Neural progenitor cell (in vitro differentiated cells): ENCODE measurements at regions not wholly inside any gene's neighbourhood (a gene's known extent, or its start where the extent isn't known, plus 50 kb on each side); places are given as distances from the start of the nearest gene placed in this dataset.

Experiments used
- DNase-seq: peaks from one replicate; pipeline ENCODE4 v3.0.0-alpha.2; 2016; ENCODE audit warnings: low spot score
- H2AFZ ChIP-seq: fragments of 200-600 bp; sonication (generic); replicated peaks from 2 replicates; pipeline ENCODE4 v1.6.1; 2016; ENCODE audit warnings: antibody characterized with exemption
- H3F3A ChIP-seq: fragments of 200-600 bp; sonication (generic); 2 replicates; pipeline ENCODE4 v1.6.1; 2016; ENCODE audit warnings: antibody characterized with exemption, low read depth
- H3K27ac ChIP-seq: fragments of 200-600 bp; sonication (generic); 2 replicates; pipeline ENCODE4 v1.5.1; 2016; ENCODE audit warnings: mild to moderate bottlenecking
- H3K27me3 ChIP-seq: fragments of 200-600 bp; sonication (generic); 2 replicates; pipeline ENCODE4 v1.6.1; 2016; ENCODE audit warnings: mild to moderate bottlenecking, moderate library complexity
- H3K36me3 ChIP-seq: fragments of 200-600 bp; sonication (generic); 2 replicates; pipeline ENCODE4 v1.5.1; 2016
- H3K4me1 ChIP-seq: fragments of 200-600 bp; sonication (generic); 2 replicates; pipeline ENCODE4 v1.6.1; 2016; ENCODE audit warnings: mixed run types
- H3K4me2 ChIP-seq: fragments of 200-600 bp; sonication (generic); 2 replicates; pipeline ENCODE4 v1.6.1; 2016
- H3K4me3 ChIP-seq: fragments of 200-600 bp; sonication (generic); 2 replicates; pipeline ENCODE4 v1.5.1; 2016
- H3K79me2 ChIP-seq: fragments of 200-600 bp; sonication (generic); 2 replicates; pipeline ENCODE4 v1.6.1; 2016; ENCODE audit warnings: low read depth
- H3K9ac ChIP-seq: fragments of 200-600 bp; sonication (generic); 2 replicates; pipeline ENCODE4 v1.6.1; 2016
- H3K9me3 ChIP-seq: fragments of 200-600 bp; sonication (generic); 2 replicates; pipeline ENCODE4 v1.5.1; 2016; ENCODE audit warnings: low read depth
- H4K20me1 ChIP-seq: fragments of 200-600 bp; sonication (generic); 2 replicates; pipeline ENCODE4 v1.6.1; 2016; ENCODE audit warnings: low read depth
- H3K27ac Mint-ChIP-seq: 3 replicates; pipeline ENCODE4 v1.8.0; 2021; ENCODE audit warnings: mixed read lengths
- H3K27me3 Mint-ChIP-seq: 2 replicates; pipeline ENCODE4 v1.8.0; 2022; ENCODE audit warnings: low read depth, mild to moderate bottlenecking, inconsistent platforms, moderate library complexity, mixed read lengths; ENCODE audit not compliant: insufficient read depth
- H3K36me3 Mint-ChIP-seq: 3 replicates; pipeline ENCODE4 v1.8.0; 2021; ENCODE audit warnings: mixed read lengths
- H3K4me1 Mint-ChIP-seq: 3 replicates; pipeline ENCODE4 v1.8.0; 2021; ENCODE audit warnings: mixed read lengths
- H3K4me3 Mint-ChIP-seq: 3 replicates; pipeline ENCODE4 v1.8.0; 2021; ENCODE audit warnings: mild to moderate bottlenecking, moderate library complexity, mixed read lengths
- H3K9me3 Mint-ChIP-seq: 3 replicates; pipeline ENCODE4 v1.8.0; 2020; ENCODE audit warnings: mixed read lengths
- EZH2 ChIP-seq: fragments of 200-600 bp; sonication (generic); IDR thresholded peaks from 2 replicates; pipeline ENCODE4 v1.6.1; 2017; ENCODE audit warnings: antibody characterized with exemption, mild to moderate bottlenecking, moderate library complexity
- EZH2phosphoT487 ChIP-seq: fragments of 200-600 bp; sonication (generic); IDR thresholded peaks from 2 replicates; pipeline ENCODE4 v1.6.1; 2017; ENCODE audit warnings: antibody characterized with exemption
- TF ChIP-seq, protein P1 (sequence below): fragments of 200-600 bp; sonication (generic); IDR thresholded peaks from 2 replicates; pipeline ENCODE4 v1.5.1; 2017; ENCODE audit warnings: antibody characterized with exemption, mild to moderate bottlenecking

DNA sequence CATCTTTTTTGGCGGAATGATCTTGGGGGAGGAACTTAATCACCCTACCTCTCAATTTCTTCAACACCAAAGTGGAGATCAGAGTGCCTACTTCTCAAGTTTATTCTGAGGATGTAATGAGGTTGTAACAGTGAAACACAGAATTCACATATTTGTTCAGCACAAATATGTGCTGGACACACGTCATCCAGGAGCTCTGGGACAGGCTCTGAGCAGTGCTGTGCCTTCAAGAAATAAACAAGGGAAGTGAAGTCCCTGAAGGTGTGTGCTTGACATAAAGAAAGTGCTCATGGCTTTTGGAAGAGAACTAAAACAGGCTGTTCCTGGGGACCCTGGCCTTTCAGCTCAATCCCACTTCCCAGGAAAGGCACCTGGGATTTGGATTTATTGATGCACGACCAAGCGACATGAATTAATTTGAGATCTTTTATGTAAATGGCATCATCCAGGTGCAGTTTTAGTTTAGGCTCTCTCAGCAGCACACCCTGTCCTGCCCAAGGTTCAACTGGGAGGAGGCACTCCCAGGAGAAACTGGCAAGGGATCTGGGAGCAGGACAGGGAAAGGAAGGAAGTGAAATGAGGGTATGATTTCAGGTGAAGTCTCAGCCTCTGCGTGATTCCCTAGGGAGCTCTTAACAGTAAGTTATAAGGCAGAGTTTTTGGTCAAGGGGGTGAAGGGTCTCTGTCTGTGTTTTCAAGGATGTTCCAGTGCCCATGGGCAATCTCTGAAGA is 211.0 kb downstream of the FOXA2 start:
- Histone ChIP-seq H3K4me1 (peaks cover 7% of the 10 kb centered on the region), H3K79me2 (no peaks in the 10 kb centered on the region), H3K9me3 (no peaks in the 10 kb centered on the region), H4K20me1 (no peaks in the 10 kb centered on the region), H3F3A (no peaks in the 10 kb centered on the region), H3K36me3 (no peaks in the 10 kb centered on the region), H3K9ac (no peak overlapping the region), H2AFZ (no peak overlapping the region), H3K4me3 (no peak overlapping the region), H3K27me3 (peaks cover 37% of the 10 kb centered on the region), H3K4me2 (no peak overlapping the region), H3K27ac (no peak overlapping the region)
- H3K27me3 Mint-ChIP-seq: peaks cover 9% of the 10 kb centered on the region
- H3K36me3 Mint-ChIP-seq: no peaks in the 10 kb centered on the region
- DNase-seq: no peak
- TF ChIP-seq, protein P1, sequence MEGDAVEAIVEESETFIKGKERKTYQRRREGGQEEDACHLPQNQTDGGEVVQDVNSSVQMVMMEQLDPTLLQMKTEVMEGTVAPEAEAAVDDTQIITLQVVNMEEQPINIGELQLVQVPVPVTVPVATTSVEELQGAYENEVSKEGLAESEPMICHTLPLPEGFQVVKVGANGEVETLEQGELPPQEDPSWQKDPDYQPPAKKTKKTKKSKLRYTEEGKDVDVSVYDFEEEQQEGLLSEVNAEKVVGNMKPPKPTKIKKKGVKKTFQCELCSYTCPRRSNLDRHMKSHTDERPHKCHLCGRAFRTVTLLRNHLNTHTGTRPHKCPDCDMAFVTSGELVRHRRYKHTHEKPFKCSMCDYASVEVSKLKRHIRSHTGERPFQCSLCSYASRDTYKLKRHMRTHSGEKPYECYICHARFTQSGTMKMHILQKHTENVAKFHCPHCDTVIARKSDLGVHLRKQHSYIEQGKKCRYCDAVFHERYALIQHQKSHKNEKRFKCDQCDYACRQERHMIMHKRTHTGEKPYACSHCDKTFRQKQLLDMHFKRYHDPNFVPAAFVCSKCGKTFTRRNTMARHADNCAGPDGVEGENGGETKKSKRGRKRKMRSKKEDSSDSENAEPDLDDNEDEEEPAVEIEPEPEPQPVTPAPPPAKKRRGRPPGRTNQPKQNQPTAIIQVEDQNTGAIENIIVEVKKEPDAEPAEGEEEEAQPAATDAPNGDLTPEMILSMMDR: no peak
- no peak for TF ChIP-seq EZH2
- no peak for TF ChIP-seq EZH2phosphoT487
- no peaks in the 10 kb centered on the region for H3K9me3 Mint-ChIP-seq
- no peaks in the 10 kb centered on the region for H3K4me1 Mint-ChIP-seq
- no peak overlapping the region for H3K27ac Mint-ChIP-seq
- no peak overlapping the region for H3K4me3 Mint-ChIP-seq

DNA sequence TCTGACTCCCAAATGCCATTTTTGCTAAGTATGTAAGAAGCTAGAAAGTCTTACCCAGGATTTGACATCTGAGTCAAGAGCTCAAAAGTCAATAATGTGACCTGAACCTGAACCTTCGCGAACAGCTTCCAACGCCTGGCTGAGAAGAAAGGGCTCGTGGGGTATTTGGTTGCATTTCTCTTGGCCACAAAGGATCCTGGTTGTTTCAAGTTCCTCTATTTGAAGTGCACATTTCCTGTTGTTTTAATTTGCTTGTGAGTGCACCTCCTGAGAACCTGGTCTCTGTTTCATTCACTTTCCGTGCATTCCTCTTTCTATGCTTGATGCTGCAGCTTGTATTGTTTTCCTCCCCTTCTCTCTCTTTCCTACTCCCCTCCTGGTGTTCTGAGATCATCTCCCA is 212.5 kb downstream of the FOXA2 start:
- DNase-seq: no peak
- no peak overlapping the region for H3K4me3 ChIP-seq
- no peaks in the 10 kb centered on the region for H3K9me3 Mint-ChIP-seq

DNA sequence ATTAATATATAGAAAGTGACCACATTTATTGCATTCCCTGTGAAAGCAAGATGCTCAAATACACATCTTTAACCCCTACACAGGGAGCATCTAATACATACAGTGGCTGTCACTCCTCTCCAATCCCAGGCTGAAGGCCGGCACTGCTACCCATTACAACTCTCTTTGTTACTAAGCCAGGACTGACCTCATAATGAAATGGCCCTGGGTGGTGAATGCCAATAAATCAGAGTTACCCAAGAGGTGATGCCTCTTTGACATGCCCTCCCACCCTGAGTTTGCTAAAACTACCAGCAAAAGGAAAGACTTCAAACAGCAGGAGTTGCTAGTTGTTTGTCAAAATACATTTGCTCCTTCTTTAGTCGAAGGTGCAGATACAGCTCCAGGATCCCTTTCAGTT is 214.2 kb downstream of the FOXA2 start:
- Histone ChIP-seq H2AFZ (no peak overlapping the region), H3F3A (no peaks in the 10 kb centered on the region), H3K36me3 (no peaks in the 10 kb centered on the region), H3K79me2 (no peaks in the 10 kb centered on the region), H3K4me2 (no peak overlapping the region), H3K27me3 (peaks cover 60% of the 10 kb centered on the region), H3K9ac (no peak overlapping the region), H3K4me1 (peaks cover 2% of the 10 kb centered on the region), H4K20me1 (no peaks in the 10 kb centered on the region), H3K27ac (no peak overlapping the region), H3K9me3 (no peaks in the 10 kb centered on the region), H3K4me3 (no peak overlapping the region)
- Mint-ChIP-seq H3K4me1 (no peaks in the 10 kb centered on the region), H3K4me3 (no peak overlapping the region), H3K27me3 (peaks cover 14% of the 10 kb centered on the region), H3K9me3 (no peaks in the 10 kb centered on the region), H3K27ac (no peak overlapping the region), H3K36me3 (no peaks in the 10 kb centered on the region)
- DNase-seq: no peak
- TF ChIP-seq, protein P1: no peak
- no peak for TF ChIP-seq EZH2

More for the DNA sequence above, 212.5 kb downstream of the FOXA2 start:
- H3F3A ChIP-seq: no peaks in the 10 kb centered on the region
- Mint-ChIP-seq H3K27me3 (peaks cover 14% of the 10 kb centered on the region), H3K27ac (no peak overlapping the region), H3K36me3 (no peaks in the 10 kb centered on the region), H3K4me3 (no peak overlapping the region), H3K4me1 (no peaks in the 10 kb centered on the region)
- TF ChIP-seq, protein P1: no peak
- no peak for TF ChIP-seq EZH2phosphoT487
- TF ChIP-seq EZH2: no peak
- no peak overlapping the region for H3K4me2 ChIP-seq
- H3K4me1 ChIP-seq: peaks cover 7% of the 10 kb centered on the region
- no peaks in the 10 kb centered on the region for H3K36me3 ChIP-seq
- H3K9ac ChIP-seq: no peak overlapping the region
- H4K20me1 ChIP-seq: no peaks in the 10 kb centered on the region
- no peaks in the 10 kb centered on the region for H3K9me3 ChIP-seq
- no peaks in the 10 kb centered on the region for H3K79me2 ChIP-seq
- no peak overlapping the region for H3K27ac ChIP-seq
- peaks cover 49% of the 10 kb centered on the region for H3K27me3 ChIP-seq
- no peak overlapping the region for H2AFZ ChIP-seq
